CD4-positive, alpha-beta T cell (primary cell): ENCODE measurements at regions not wholly inside any gene's neighbourhood (a gene's known extent, or its start where the extent isn't known, plus 50 kb on each side); places are given as distances from the start of the nearest gene placed in this dataset.

Experiments
- ATAC-seq: fragments of 200-7000 bp; cut with Tn5 transposase; one replicate; pipeline ENCODE4 v1.10.0; 2022; ENCODE audit warnings: mild to moderate bottlenecking; ENCODE audit not compliant: poor library complexity
- CTCF ChIA-PET: fragments of 350-600 bp; sonication (Branson Sonifier 250); formaldehyde crosslinking; loops from one replicate; lab custom pipeline; 2021; ENCODE audit warnings: antibody characterized with exemption, inconsistent platforms; lab: Charles Lee
- POLR2A ChIA-PET: fragments of 350-600 bp; sonication (Branson Sonifier 250); formaldehyde crosslinking; loops from one replicate; lab custom pipeline; 2021; ENCODE audit warnings: antibody characterized with exemption, inconsistent platforms; lab: Charles Lee
- DNase-seq, 14 experiments: peaks; one replicate each; pipeline ENCODE4 v3.0.0-alpha.2; 2013 to 2020; ENCODE audit warnings: mixed read lengths in 2 of 14
- H3K27ac ChIP-seq, 2 donors: one replicate each; pipeline versions ENCODE4 v1.5.1 to v1.7.0; 2013; ENCODE audit warnings: low read length in 2 of 2, low read depth in 1 of 2, mild to moderate bottlenecking in 1 of 2
- H3K27me3 ChIP-seq, 2 experiments: 1 replicate in 1 of 2; 2 replicates in 1 of 2; pipeline versions ENCODE4 v1.6.1 to v1.7.0; 2013; ENCODE audit warnings: low read length in 2 of 2, control low read depth in 1 of 2, mild to moderate bottlenecking in 1 of 2, moderate library complexity in 1 of 2; ENCODE audit not compliant: insufficient read depth in 2 of 2, control insufficient read depth in 1 of 2
- H3K36me3 ChIP-seq: one replicate; pipeline ENCODE4 v1.6.1; 2013; ENCODE audit warnings: low read length, control low read depth; ENCODE audit not compliant: insufficient read depth
- H3K4me1 ChIP-seq: one replicate; pipeline ENCODE4 v1.6.1; 2013; ENCODE audit warnings: low read length, control low read depth; ENCODE audit not compliant: insufficient read depth
- H3K4me3 ChIP-seq: one replicate; pipeline ENCODE4 v1.5.1; 2013; ENCODE audit warnings: mild to moderate bottlenecking, low read length, moderate library complexity
- H3K9me3 ChIP-seq, 2 experiments: 1 replicate in 1 of 2; 2 replicates in 1 of 2; pipeline versions ENCODE4 v1.6.1 to v1.7.0; 2013; ENCODE audit warnings: low read length in 2 of 2, mild to moderate bottlenecking in 2 of 2, control low read depth in 1 of 2, moderate library complexity in 1 of 2; ENCODE audit not compliant: control insufficient read depth in 1 of 2, insufficient read depth in 1 of 2
- H3K27ac Mint-ChIP-seq: one replicate; pipeline ENCODE4 v1.8.0; 2020; ENCODE audit warnings: mixed read lengths
- H3K27me3 Mint-ChIP-seq: one replicate; pipeline ENCODE4 v1.8.0; 2021; ENCODE audit warnings: mixed read lengths
- H3K36me3 Mint-ChIP-seq: one replicate; pipeline ENCODE4 v1.8.0; 2021; ENCODE audit warnings: low read depth, mixed read lengths
- H3K4me1 Mint-ChIP-seq: one replicate; pipeline ENCODE4 v1.8.0; 2021; ENCODE audit warnings: low read depth, mixed read lengths
- H3K4me3 Mint-ChIP-seq: one replicate; pipeline ENCODE4 v1.8.0; 2020; ENCODE audit warnings: mild to moderate bottlenecking, mixed read lengths
- H3K9me3 Mint-ChIP-seq: one replicate; pipeline ENCODE4 v1.8.0; 2020; ENCODE audit warnings: mixed read lengths
- CTCF ChIP-seq: fragments of 200-600 bp; IDR thresholded peaks from one replicate; pipeline ENCODE4 v1.8.0; 2022; ENCODE audit warnings: antibody characterized with exemption, mild to moderate bottlenecking
- intact Hi-C, 2 experiments: fragments of 100-400 bp; cut with DNase I in 1 of 2; cut with micrococcal nuclease in 1 of 2; formaldehyde crosslinking; loops; one replicate each; pipeline versions ENCODE4 v1.15.1 to v1.9.0; 2023 to 2025; cut with DNase I, micrococcal nuclease

- Mint-ChIP-seq H3K27me3 (no peaks in the 10 kb centered on the region), H3K4me3 (no peak overlapping the region), H3K9me3 (peaks cover 17% of the 10 kb centered on the region), H3K36me3 (no peaks in the 10 kb centered on the region), H3K27ac (no peak overlapping the region), H3K4me1 (no peaks in the 10 kb centered on the region)
- Histone ChIP-seq H3K27me3 (peaks cover 0 to 5% of the 10 kb centered on the region in 2 experiments), H3K4me1 (no peaks in the 10 kb centered on the region), H3K9me3 (peaks cover 0 to 5% of the 10 kb centered on the region in 2 experiments), H3K4me3 (no peak overlapping the region), H3K36me3 (no peaks in the 10 kb centered on the region), H3K27ac (no peak overlapping the region)
- no peak for TF ChIP-seq CTCF
- DNase-seq = no peak
- ChIA-PET CTCF (no interaction called here), POLR2A (no interaction called here)
- intact Hi-C loops = no loop called here
- ATAC-seq = no peak
Measured at GRCh38 chr1:55456971-55457370, 241.8 kb upstream of the USP24 start.

GRCh38 chr1:55448261-55448660, 233.1 kb upstream of the USP24 start:
- H3K36me3 ChIP-seq = no peaks in the 10 kb centered on the region
- ATAC-seq = no peak
- Mint-ChIP-seq H3K36me3 (no peaks in the 10 kb centered on the region), H3K4me1 (no peaks in the 10 kb centered on the region), H3K27me3 (peaks cover 4% of the 10 kb centered on the region), H3K9me3 (no peaks in the 10 kb centered on the region), H3K27ac (no peak overlapping the region), H3K4me3 (no peak overlapping the region)
- ChIA-PET POLR2A (no interaction called here), CTCF (no interaction called here)
- intact Hi-C loops = no loop called here
- peaks cover 2 to 6% of the 10 kb centered on the region in 2 experiments for H3K27me3 ChIP-seq
- no peaks in the 10 kb centered on the region for H3K4me1 ChIP-seq
- DNase-seq = no peak
- no peak overlapping the region for H3K27ac ChIP-seq
- TF ChIP-seq CTCF = no peak
- H3K9me3 ChIP-seq = no peaks in the 10 kb centered on the region
- H3K4me3 ChIP-seq = no peak overlapping the region

GRCh38 chr1:55447488-55447887, 232.3 kb upstream of the USP24 start:
- Histone ChIP-seq H3K4me1 (no peaks in the 10 kb centered on the region), H3K36me3 (no peaks in the 10 kb centered on the region), H3K9me3 (no peaks in the 10 kb centered on the region), H3K27ac (no peak overlapping the region), H3K4me3 (no peak overlapping the region), H3K27me3 (peaks cover 2 to 6% of the 10 kb centered on the region in 2 experiments)
- TF ChIP-seq CTCF = no peak
- DNase-seq (no peak), ATAC-seq (no peak)
- intact Hi-C loops = no loop called here
- ChIA-PET CTCF (no interaction called here), POLR2A (no interaction called here)
- no peak overlapping the region for H3K27ac Mint-ChIP-seq
- no peaks in the 10 kb centered on the region for H3K36me3 Mint-ChIP-seq
- no peaks in the 10 kb centered on the region for H3K4me1 Mint-ChIP-seq
- no peak overlapping the region for H3K4me3 Mint-ChIP-seq
- H3K27me3 Mint-ChIP-seq = peaks cover 4% of the 10 kb centered on the region
- H3K9me3 Mint-ChIP-seq = no peaks in the 10 kb centered on the region
